Lung (tissue), 11 donors: ENCODE measurements at regions not wholly inside any gene's neighbourhood (a gene's known extent, or its start where the extent isn't known, plus 50 kb on each side); places are given as distances from the start of the nearest gene placed in this dataset.

Source experiments
- ATAC-seq: fragments of 200-7000 bp; cut with Tn5 transposase; one replicate; pipeline ENCODE4 v1.9.1; 2020; ENCODE audit warnings: moderate number of reproducible peaks; ENCODE audit not compliant: insufficient read depth, low FRiP score
- DNase-seq, 3 donors: peaks; one replicate each; pipeline ENCODE4 v3.0.0-alpha.2; 2013 to 2017
- H3K27ac ChIP-seq, 2 donors: one replicate each; pipeline ENCODE4 v1.5.1; 2013; ENCODE audit warnings: mild to moderate bottlenecking in 2 of 2, moderate library complexity in 2 of 2, control low read depth in 1 of 2, inconsistent platforms in 1 of 2, low read depth in 1 of 2, low read length in 1 of 2
- H3K27me3 ChIP-seq, 3 donors: one replicate each; pipeline ENCODE4 v1.5.1; 2013; ENCODE audit warnings: low read length in 2 of 3; ENCODE audit not compliant: control insufficient read depth in 3 of 3, insufficient read depth in 3 of 3
- H3K36me3 ChIP-seq, 4 donors: one replicate each; pipeline ENCODE4 v1.5.1; 2013; ENCODE audit warnings: low read length in 4 of 4, mild to moderate bottlenecking in 1 of 4, moderate library complexity in 1 of 4; ENCODE audit not compliant: control insufficient read depth in 4 of 4, insufficient read depth in 4 of 4
- H3K4me1 ChIP-seq, 5 donors: one replicate each; pipeline ENCODE4 v1.5.1; 2013; ENCODE audit warnings: low read length in 5 of 5, mild to moderate bottlenecking in 2 of 5, moderate library complexity in 1 of 5; ENCODE audit not compliant: control insufficient read depth in 5 of 5, insufficient read depth in 5 of 5
- H3K4me3 ChIP-seq: one replicate; pipeline ENCODE4 v1.5.1; 2013; ENCODE audit warnings: mild to moderate bottlenecking, control low read depth, moderate library complexity
- H3K9ac ChIP-seq, 2 donors: one replicate each; pipeline ENCODE4 v1.5.1; 2013; ENCODE audit warnings: low read length in 2 of 2, control low read depth in 1 of 2; ENCODE audit not compliant: insufficient read depth in 1 of 2
- H3K9me3 ChIP-seq, 4 donors: one replicate each; pipeline ENCODE4 v1.5.1; 2013; ENCODE audit warnings: low read length in 3 of 4, mild to moderate bottlenecking in 1 of 4, moderate library complexity in 1 of 4; ENCODE audit not compliant: control insufficient read depth in 4 of 4, insufficient read depth in 3 of 4
- CTCF ChIP-seq: IDR thresholded peaks from 2 replicates; pipeline ENCODE4 v1.5.1; 2012; ENCODE audit warnings: mild to moderate bottlenecking; ENCODE audit errors: control extremely low read depth, extremely low read depth
- WGBS, 2 donors: extraction: QIAGEN DNeasy Blood & Tissue Kit; methylation state at CpG; one replicate each; pipeline ENCODE4 v1.1.7; 2013; 5-methylcytosine and 5-hydroxymethylcytosine counted together
- donor health status: control.
- donor health status: control.
- donor health status: Bipolar disorder and iron deficiency.
- donor health status: healthy.
- donor health status: DM: yes; HTN: yes; CAD: no.

GRCh38 chr9:96064826-96065481, 189.5 kb downstream of the ERCC6L2 start:
- 88 to 92% methylated on average over 7 of the region's 7 CpGs for WGBS, 2 donors
- Histone ChIP-seq H3K27ac (no peak overlapping the region), H3K36me3 (no peaks in the 10 kb centered on the region), H3K4me1 (peaks cover 0 to 39% (median 21%) of the 10 kb centered on the region in 5 donors), H3K27me3 (no peaks in the 10 kb centered on the region), H3K4me3 (no peak overlapping the region), H3K9ac (no peak overlapping the region), H3K9me3 (no peaks in the 10 kb centered on the region)
- ATAC-seq: no peak
- no peak for DNase-seq
- no peak for TF ChIP-seq CTCF

- H3K36me3 ChIP-seq: no peaks in the 10 kb centered on the region
- H3K9me3 ChIP-seq: peaks cover 0 to 2% (median 0%) of the 10 kb centered on the region in 4 donors
- no peak overlapping the region for H3K9ac ChIP-seq
- peaks cover 0 to 23% (median 8%) of the 10 kb centered on the region in 5 donors for H3K4me1 ChIP-seq
- TF ChIP-seq CTCF: no peak
- no peak overlapping the region for H3K4me3 ChIP-seq
- no peaks in the 10 kb centered on the region for H3K27me3 ChIP-seq
- WGBS, 2 donors: 87 to 96% methylated on average over 3 of the region's 3 CpGs
- no peak overlapping the region for H3K27ac ChIP-seq
- ATAC-seq (no peak), DNase-seq (no peak)
Measured at GRCh38 chr9:96062854-96063253, 187.4 kb downstream of the ERCC6L2 start.

GRCh38 chr9:96062031-96062430, 186.5 kb downstream of the ERCC6L2 start:
- H3K9ac ChIP-seq: peak overlapping the region in 1 of 2 donors; percentile 65
- H3K4me3 ChIP-seq: no peak overlapping the region
- TF ChIP-seq CTCF: no peak
- no peak overlapping the region for H3K27ac ChIP-seq
- no peaks in the 10 kb centered on the region for H3K27me3 ChIP-seq
- peaks cover 0 to 21% (median 8%) of the 10 kb centered on the region in 5 donors for H3K4me1 ChIP-seq
- H3K9me3 ChIP-seq: peaks cover 0 to 2% (median 0%) of the 10 kb centered on the region in 4 donors
- no peaks in the 10 kb centered on the region for H3K36me3 ChIP-seq
- 44 to 61% methylated on average over 4 of the region's 4 CpGs for WGBS, 2 donors
- ATAC-seq (peak; percentile 42), DNase-seq (peak in 2 of 3 donors; percentile 83 to 87)
